CD4-positive, CD25-positive, alpha-beta regulatory T cell (primary cell): ENCODE measurements at regions not wholly inside any gene's neighbourhood (a gene's known extent, or its start where the extent isn't known, plus 50 kb on each side); places are given as distances from the start of the nearest gene placed in this dataset.
"Not testable (repeated sequence)": the region's sequence is repeated elsewhere in the genome, so short reads cannot be mapped to it uniquely, and the experiment has no call there.

Source experiments
- ATAC-seq, 2 donors: fragments of 150-1000 bp; cut with Tn5 transposase; one replicate each; pipeline ENCODE4 v1.10.0; 2021; ENCODE audit warnings: low read depth in 2 of 2, moderate number of reproducible peaks in 2 of 2, moderate library complexity in 1 of 2
- DNase-seq, 3 donors: peaks; one replicate each; pipeline versions ENCODE4 v3.0.0 to v3.0.0-alpha.2; 2012 to 2022; ENCODE audit warnings: mixed read lengths in 1 of 3
- H3K27ac ChIP-seq: one replicate; pipeline ENCODE4 v1.7.0; 2013; ENCODE audit warnings: mild to moderate bottlenecking, low read length; ENCODE audit not compliant: insufficient read depth, poor library complexity, severe bottlenecking
- H3K27me3 ChIP-seq: one replicate; pipeline ENCODE4 v1.7.0; 2013; ENCODE audit warnings: low read length; ENCODE audit not compliant: control insufficient read depth, insufficient read depth
- H3K36me3 ChIP-seq: one replicate; pipeline ENCODE4 v1.7.0; 2013; ENCODE audit warnings: mild to moderate bottlenecking, low read length, moderate library complexity; ENCODE audit not compliant: control insufficient read depth, insufficient read depth
- H3K4me1 ChIP-seq: 2 replicates; pipeline ENCODE4 v1.7.0; 2013; ENCODE audit warnings: mild to moderate bottlenecking, low read length; ENCODE audit not compliant: insufficient read depth, control insufficient read depth, poor library complexity, severe bottlenecking
- H3K4me3 ChIP-seq: one replicate; pipeline ENCODE4 v1.7.0; 2013; ENCODE audit warnings: low read depth, mild to moderate bottlenecking, low read length, moderate library complexity
- H3K9me3 ChIP-seq, 2 experiments: 1 replicate in 1 of 2; 2 replicates in 1 of 2; pipeline ENCODE4 v1.7.0; 2013; ENCODE audit warnings: low read length in 2 of 2, mild to moderate bottlenecking in 1 of 2, moderate library complexity in 1 of 2; ENCODE audit not compliant: control insufficient read depth in 2 of 2
- H3K27ac Mint-ChIP-seq, 3 donors: one replicate each; pipeline ENCODE4 v1.8.0; 2020 to 2022; ENCODE audit warnings: mild to moderate bottlenecking in 3 of 3, mixed read lengths in 3 of 3, moderate library complexity in 2 of 3
- H3K27me3 Mint-ChIP-seq: one replicate; pipeline ENCODE4 v1.8.0; 2022; ENCODE audit warnings: mild to moderate bottlenecking, mixed read lengths
- H3K36me3 Mint-ChIP-seq: one replicate; pipeline ENCODE4 v1.8.0; 2020; ENCODE audit warnings: mixed read lengths
- H3K4me1 Mint-ChIP-seq, 4 donors: one replicate each; pipeline ENCODE4 v1.8.0; 2020 to 2022; ENCODE audit warnings: mixed read lengths in 4 of 4, mild to moderate bottlenecking in 1 of 4
- H3K4me3 Mint-ChIP-seq, 4 donors: one replicate each; pipeline ENCODE4 v1.8.0; 2020 to 2022; ENCODE audit warnings: mild to moderate bottlenecking in 4 of 4, mixed read lengths in 4 of 4, moderate library complexity in 3 of 4
- H3K9me3 Mint-ChIP-seq, 7 donors: one replicate each; pipeline ENCODE4 v1.8.0; 2020 to 2022; ENCODE audit warnings: mixed read lengths in 7 of 7, mild to moderate bottlenecking in 3 of 7, moderate library complexity in 2 of 7

- Mint-ChIP-seq H3K36me3 (no peaks in the 10 kb centered on the region), H3K4me3 (no peak overlapping the region), H3K27ac (no peak overlapping the region), H3K27me3 (no peaks in the 10 kb centered on the region), H3K9me3 (peaks cover 5 to 20% (median 9%) of the 10 kb centered on the region in 7 donors), H3K4me1 (no peaks in the 10 kb centered on the region)
- Histone ChIP-seq H3K36me3 (no peaks in the 10 kb centered on the region), H3K4me1 (no peaks in the 10 kb centered on the region), H3K4me3 (no peak overlapping the region), H3K27ac (no peak overlapping the region), H3K27me3 (no peaks in the 10 kb centered on the region), H3K9me3 (peaks cover 0 to 4% of the 10 kb centered on the region in 2 experiments)
- ATAC-seq, result no peak
- DNase-seq, result no peak
These were observed 105.0 kb upstream of the ANKRD50 start for GRCh38 chr4:124817531-124817930.

- not testable (repeated sequence) for H3K9me3 ChIP-seq, H3K4me3 ChIP-seq, H3K27me3 Mint-ChIP-seq, H3K4me3 Mint-ChIP-seq, H3K27ac ChIP-seq, H3K27me3 ChIP-seq, ATAC-seq, H3K36me3 ChIP-seq, H3K27ac Mint-ChIP-seq, H3K4me1 Mint-ChIP-seq, DNase-seq, H3K36me3 Mint-ChIP-seq, H3K4me1 ChIP-seq
- H3K9me3 Mint-ChIP-seq, result peaks cover 3 to 30% (median 12%) of the 10 kb centered on the region in 7 donors
These were observed 99.7 kb upstream of the ANKRD50 start for GRCh38 chr4:124812203-124812602.

- H3K4me1 Mint-ChIP-seq, result no peaks in the 10 kb centered on the region
- no peaks in the 10 kb centered on the region for H3K9me3 ChIP-seq
These were observed 98.3 kb upstream of the ANKRD50 start for GRCh38 chr4:124810827-124811226.

GRCh38 chr4:124807421-124807820 is 94.9 kb upstream of the ANKRD50 start:
- DNase-seq, result no peak
- H3K27ac Mint-ChIP-seq, result no peak overlapping the region
- Histone ChIP-seq H3K27ac (no peak overlapping the region), H3K9me3 (peaks cover 0 to 2% of the 10 kb centered on the region in 2 experiments), H3K4me1 (no peaks in the 10 kb centered on the region), H3K4me3 (no peak overlapping the region), H3K27me3 (no peaks in the 10 kb centered on the region), H3K36me3 (no peaks in the 10 kb centered on the region)
- H3K27me3 Mint-ChIP-seq, result no peaks in the 10 kb centered on the region
- H3K4me1 Mint-ChIP-seq, result no peaks in the 10 kb centered on the region
- no peak for ATAC-seq
- H3K9me3 Mint-ChIP-seq, result peaks cover 2 to 23% (median 12%) of the 10 kb centered on the region in 7 donors
- H3K4me3 Mint-ChIP-seq, result no peak overlapping the region
- H3K36me3 Mint-ChIP-seq, result no peaks in the 10 kb centered on the region

More at GRCh38 chr4:124810827-124811226, 98.3 kb upstream of the ANKRD50 start:
- no peak overlapping the region for H3K4me3 ChIP-seq
- Mint-ChIP-seq H3K4me3 (no peak overlapping the region), H3K36me3 (no peaks in the 10 kb centered on the region), H3K9me3 (peaks cover 1 to 30% (median 12%) of the 10 kb centered on the region in 7 donors), H3K27me3 (no peaks in the 10 kb centered on the region), H3K27ac (no peak overlapping the region)
- DNase-seq (no peak), ATAC-seq (no peak)
- no peaks in the 10 kb centered on the region for H3K27me3 ChIP-seq
- no peaks in the 10 kb centered on the region for H3K36me3 ChIP-seq
- H3K4me1 ChIP-seq, result no peaks in the 10 kb centered on the region
- no peak overlapping the region for H3K27ac ChIP-seq

GRCh38 chr4:124806403-124806802 is 93.9 kb upstream of the ANKRD50 start:
- Mint-ChIP-seq H3K4me1 (no peaks in the 10 kb centered on the region), H3K27ac (no peak overlapping the region), H3K9me3 (peaks cover 2 to 20% (median 6%) of the 10 kb centered on the region in 7 donors), H3K4me3 (no peak overlapping the region), H3K36me3 (no peaks in the 10 kb centered on the region), H3K27me3 (no peaks in the 10 kb centered on the region)
- Histone ChIP-seq H3K27ac (no peak overlapping the region), H3K9me3 (peaks cover 0 to 2% of the 10 kb centered on the region in 2 experiments), H3K4me3 (no peak overlapping the region), H3K36me3 (no peaks in the 10 kb centered on the region), H3K27me3 (no peaks in the 10 kb centered on the region), H3K4me1 (no peaks in the 10 kb centered on the region)
- ATAC-seq (no peak), DNase-seq (no peak)

GRCh38 chr4:124804584-124804983 is 92.1 kb upstream of the ANKRD50 start:
- H3K4me3 Mint-ChIP-seq, result no peak overlapping the region
- H3K36me3 Mint-ChIP-seq, result no peaks in the 10 kb centered on the region
- no peaks in the 10 kb centered on the region for H3K4me1 Mint-ChIP-seq
- peaks cover 2 to 13% (median 5%) of the 10 kb centered on the region in 7 donors for H3K9me3 Mint-ChIP-seq
- ATAC-seq (no peak), DNase-seq (no peak)
- Histone ChIP-seq H3K4me1 (no peaks in the 10 kb centered on the region), H3K36me3 (no peaks in the 10 kb centered on the region), H3K27ac (no peak overlapping the region), H3K9me3 (peaks cover 0 to 2% of the 10 kb centered on the region in 2 experiments), H3K4me3 (no peak overlapping the region), H3K27me3 (no peaks in the 10 kb centered on the region)
- H3K27ac Mint-ChIP-seq, result no peak overlapping the region
- no peaks in the 10 kb centered on the region for H3K27me3 Mint-ChIP-seq

GRCh38 chr4:124804041-124804440 is 91.5 kb upstream of the ANKRD50 start:
- ATAC-seq, result no peak

GRCh38 chr4:124803641-124804040 is 91.1 kb upstream of the ANKRD50 start:
- Mint-ChIP-seq H3K36me3 (no peaks in the 10 kb centered on the region), H3K4me3 (no peak overlapping the region), H3K27me3 (no peaks in the 10 kb centered on the region), H3K27ac (no peak overlapping the region), H3K9me3 (peaks cover 3 to 13% (median 5%) of the 10 kb centered on the region in 7 donors), H3K4me1 (no peaks in the 10 kb centered on the region)
- H3K9me3 ChIP-seq, result peaks cover 0 to 2% of the 10 kb centered on the region in 2 experiments
- DNase-seq (no peak), ATAC-seq (no peak)
- H3K36me3 ChIP-seq, result no peaks in the 10 kb centered on the region
- H3K27me3 ChIP-seq, result no peaks in the 10 kb centered on the region
- H3K27ac ChIP-seq, result no peak overlapping the region
- H3K4me1 ChIP-seq, result no peaks in the 10 kb centered on the region
- no peak overlapping the region for H3K4me3 ChIP-seq

More at GRCh38 chr4:124804041-124804440, 91.5 kb upstream of the ANKRD50 start:
- Histone ChIP-seq H3K36me3 (no peaks in the 10 kb centered on the region), H3K4me3 (no peak overlapping the region), H3K9me3 (peaks cover 0 to 2% of the 10 kb centered on the region in 2 experiments), H3K4me1 (no peaks in the 10 kb centered on the region), H3K27ac (no peak overlapping the region), H3K27me3 (no peaks in the 10 kb centered on the region)
- H3K9me3 Mint-ChIP-seq, result peaks cover 3 to 13% (median 5%) of the 10 kb centered on the region in 7 donors
- H3K36me3 Mint-ChIP-seq, result no peaks in the 10 kb centered on the region
- no peak overlapping the region for H3K27ac Mint-ChIP-seq
- H3K27me3 Mint-ChIP-seq, result no peaks in the 10 kb centered on the region
- DNase-seq, result no peak
- H3K4me1 Mint-ChIP-seq, result no peaks in the 10 kb centered on the region
- no peak overlapping the region for H3K4me3 Mint-ChIP-seq
